Lower lobe of right lung (tissue), 2 donors: ENCODE measurements at regions not wholly inside any gene's neighbourhood (a gene's known extent, or its start where the extent isn't known, plus 50 kb on each side); places are given as distances from the start of the nearest gene placed in this dataset.

Source experiments
- ATAC-seq, 2 donors: fragments of 200-7000 bp; cut with Tn5 transposase; one replicate each; pipeline ENCODE4 v1.9.1; 2020 to 2022; ENCODE audit warnings: mild to moderate bottlenecking in 2 of 2, moderate library complexity in 2 of 2
- DNase-seq: peaks from one replicate; pipeline ENCODE4 v3.0.0-alpha.2; 2020
- H3K27ac ChIP-seq: fragments of 200-600 bp; one replicate; pipeline ENCODE4 v1.8.0; 2022
- H3K27me3 ChIP-seq: fragments of 200-600 bp; one replicate; pipeline ENCODE4 v1.8.0; 2022; ENCODE audit warnings: low read depth
- H3K36me3 ChIP-seq: fragments of 200-600 bp; one replicate; pipeline ENCODE4 v1.8.0; 2022; ENCODE audit warnings: mild to moderate bottlenecking
- H3K4me1 ChIP-seq: fragments of 200-600 bp; one replicate; pipeline ENCODE4 v1.8.0; 2022
- H3K4me3 ChIP-seq: fragments of 200-600 bp; one replicate; pipeline ENCODE4 v1.8.0; 2022; ENCODE audit warnings: mild to moderate bottlenecking
- H3K9me3 ChIP-seq: fragments of 200-600 bp; one replicate; pipeline ENCODE4 v1.8.0; 2022
- intact Hi-C: fragments of 100-400 bp; cut with DNase I; formaldehyde crosslinking; loops from one replicate; pipeline ENCODE4 v1.11.0; 2022
- microRNA-seq: library from miRNA; unstranded; fragments of <30 nt; microRNA quantifications from one replicate; pipeline ENCODE4 v1.2.0, GENCODE V29; 2020; ENCODE audit warnings: borderline number of aligned reads
- TF ChIP-seq, protein P1 (sequence below): fragments of 200-600 bp; IDR thresholded peaks from one replicate; pipeline ENCODE4 v1.8.0; 2022; ENCODE audit warnings: antibody characterized with exemption, mild to moderate bottlenecking
- donor health status: DM: no; HTN: yes; CAD: no; lungs with severe emphysema.

DNA sequence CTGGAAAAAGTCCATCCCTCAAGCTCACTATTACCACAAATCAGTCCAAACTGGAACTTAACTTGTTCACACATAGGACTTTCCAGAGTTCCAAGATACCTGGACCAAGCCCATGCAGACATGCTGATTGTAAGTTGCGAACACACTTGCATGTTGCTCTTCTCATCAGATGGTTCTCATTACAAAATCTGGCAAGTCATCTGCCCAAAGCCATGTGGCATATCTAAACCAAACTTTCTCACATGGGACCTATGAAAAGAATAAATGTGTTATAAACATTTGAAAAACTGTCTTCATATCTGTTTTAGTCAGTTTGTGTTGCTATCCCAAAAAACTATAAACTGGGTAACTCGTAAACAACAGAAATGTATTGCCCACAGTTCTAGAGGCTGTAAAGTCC lies 58.8 kb upstream of the MKLN1 start:
- H3K27me3 ChIP-seq: no peaks in the 10 kb centered on the region
- no peaks in the 10 kb centered on the region for H3K36me3 ChIP-seq
- DNase-seq (no peak), ATAC-seq (no peak)
- no peaks in the 10 kb centered on the region for H3K4me1 ChIP-seq
- no peaks in the 10 kb centered on the region for H3K9me3 ChIP-seq
- H3K4me3 ChIP-seq: no peak overlapping the region
- intact Hi-C loops: no loop called here
- TF ChIP-seq, protein P1, sequence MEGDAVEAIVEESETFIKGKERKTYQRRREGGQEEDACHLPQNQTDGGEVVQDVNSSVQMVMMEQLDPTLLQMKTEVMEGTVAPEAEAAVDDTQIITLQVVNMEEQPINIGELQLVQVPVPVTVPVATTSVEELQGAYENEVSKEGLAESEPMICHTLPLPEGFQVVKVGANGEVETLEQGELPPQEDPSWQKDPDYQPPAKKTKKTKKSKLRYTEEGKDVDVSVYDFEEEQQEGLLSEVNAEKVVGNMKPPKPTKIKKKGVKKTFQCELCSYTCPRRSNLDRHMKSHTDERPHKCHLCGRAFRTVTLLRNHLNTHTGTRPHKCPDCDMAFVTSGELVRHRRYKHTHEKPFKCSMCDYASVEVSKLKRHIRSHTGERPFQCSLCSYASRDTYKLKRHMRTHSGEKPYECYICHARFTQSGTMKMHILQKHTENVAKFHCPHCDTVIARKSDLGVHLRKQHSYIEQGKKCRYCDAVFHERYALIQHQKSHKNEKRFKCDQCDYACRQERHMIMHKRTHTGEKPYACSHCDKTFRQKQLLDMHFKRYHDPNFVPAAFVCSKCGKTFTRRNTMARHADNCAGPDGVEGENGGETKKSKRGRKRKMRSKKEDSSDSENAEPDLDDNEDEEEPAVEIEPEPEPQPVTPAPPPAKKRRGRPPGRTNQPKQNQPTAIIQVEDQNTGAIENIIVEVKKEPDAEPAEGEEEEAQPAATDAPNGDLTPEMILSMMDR: no peak
- H3K27ac ChIP-seq: no peak overlapping the region

DNA sequence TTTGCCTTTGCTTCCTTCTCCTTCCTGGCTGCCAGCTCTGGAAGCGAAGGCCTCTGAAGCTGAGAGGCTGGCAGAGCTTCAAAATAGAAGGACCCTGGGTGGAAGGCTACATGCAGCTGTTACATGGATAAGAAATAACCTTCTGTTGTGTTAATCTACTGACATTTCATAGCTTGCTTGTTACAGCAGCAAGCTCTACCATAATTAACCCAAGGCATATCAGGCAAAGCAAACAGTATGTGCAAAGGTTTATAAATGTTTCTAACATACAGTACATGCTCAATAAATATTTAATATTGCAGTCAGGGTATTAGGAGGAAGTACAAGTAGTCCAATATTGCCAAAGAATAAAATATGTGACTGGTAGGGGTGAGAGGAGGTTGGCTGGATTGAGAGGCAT lies 55.6 kb upstream of the MKLN1 start:
- Histone ChIP-seq H3K4me1 (no peaks in the 10 kb centered on the region), H3K27me3 (no peaks in the 10 kb centered on the region), H3K36me3 (no peaks in the 10 kb centered on the region), H3K4me3 (no peak overlapping the region), H3K27ac (no peak overlapping the region), H3K9me3 (no peaks in the 10 kb centered on the region)
- intact Hi-C loops: no loop called here
- DNase-seq (no peak), ATAC-seq (no peak)
- TF ChIP-seq, protein P1: no peak

DNA sequence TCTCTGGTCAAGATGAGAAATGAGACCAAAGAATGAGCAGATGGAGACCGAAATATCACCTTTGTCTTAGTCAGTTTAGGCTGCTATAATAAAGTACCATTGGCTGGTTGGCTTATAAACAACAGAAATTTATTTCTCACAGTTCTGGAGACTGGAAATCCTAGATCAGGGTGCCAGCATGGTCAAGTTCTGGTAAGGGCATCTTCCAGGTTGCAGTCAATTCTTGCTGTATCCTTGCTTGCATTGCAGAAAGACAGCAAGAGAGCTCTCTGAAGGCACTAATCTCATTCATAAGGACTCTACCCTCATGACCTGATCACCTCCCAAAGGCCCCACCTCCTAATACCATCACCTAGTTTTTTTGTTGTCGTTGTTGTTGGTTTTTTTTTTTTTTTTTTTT lies 52.7 kb upstream of the MKLN1 start:
- Histone ChIP-seq H3K4me3 (no peak overlapping the region), H3K4me1 (no peaks in the 10 kb centered on the region), H3K27ac (no peak overlapping the region), H3K9me3 (no peaks in the 10 kb centered on the region), H3K27me3 (no peaks in the 10 kb centered on the region), H3K36me3 (no peaks in the 10 kb centered on the region)
- ATAC-seq: no peak
- TF ChIP-seq, protein P1: no peak
- DNase-seq: no peak
- intact Hi-C loops: no loop called here

- no peaks in the 10 kb centered on the region for H3K4me1 ChIP-seq
- H3K4me3 ChIP-seq: no peak overlapping the region
- no peaks in the 10 kb centered on the region for H3K36me3 ChIP-seq
- H3K27me3 ChIP-seq: no peaks in the 10 kb centered on the region
- intact Hi-C loops: no loop called here
- ATAC-seq: no peak
- peaks cover 4% of the 10 kb centered on the region for H3K9me3 ChIP-seq
- DNase-seq: no peak
- TF ChIP-seq, protein P1: no peak
- H3K27ac ChIP-seq: no peak overlapping the region
These were observed 51.5 kb upstream of the MKLN1 start for GRCh38 chr7:131276190-131276589.

GRCh38 chr7:131276748-131277147 lies 50.9 kb upstream of the MKLN1 start:
- ATAC-seq (no peak), DNase-seq (no peak)
- Histone ChIP-seq H3K27ac (no peak overlapping the region), H3K9me3 (peaks cover 4% of the 10 kb centered on the region), H3K4me1 (no peaks in the 10 kb centered on the region), H3K4me3 (no peak overlapping the region), H3K36me3 (no peaks in the 10 kb centered on the region), H3K27me3 (no peaks in the 10 kb centered on the region)
- intact Hi-C loops: no loop called here
- TF ChIP-seq, protein P1: no peak

Small RNA genes lying in the stretch of these regions (microRNA-seq; reads per million reads assigned to microRNA genes)
- gene MIR29A: 6,916 reads per million, percentile 94 among the genes with 10 or more reads in this experiment
